ENCODE measurements at regions not wholly inside any gene's neighbourhood (a gene's known extent, or its start where the extent isn't known, plus 50 kb on each side); places are given as distances from the start of the nearest gene placed in this dataset.

GRCh38 chr14:88961214-88961613 is 136.8 kb downstream of the TTC8 start:
- TF ChIP-seq CTCF (IDR thresholded peaks at IDR 0.05 in 4 of 5, conservative IDR thresholded peaks at IDR 0.05 in 1 of 5) (no peak), POLR2A (IDR thresholded peaks at IDR 0.05) (no peak)

Data from gastrocnemius medialis (tissue), 4 donors.